ENCODE measurements at regions not wholly inside any gene's neighbourhood (a gene's known extent, or its start where the extent isn't known, plus 50 kb on each side); places are given as distances from the start of the nearest gene placed in this dataset.

- H3K79me1 ChIP-seq (ENCODE audit: low read depth in 1 of 2, low read length in 2 of 2): no peaks in the 10 kb centered on the region
- ATAC-seq (ENCODE audit: low read depth): no peak
- no peak overlapping the region for H3K56ac ChIP-seq (ENCODE audit: extremely low read depth, insufficient read depth, low read length)
- H3K4me3 ChIP-seq (ENCODE audit: insufficient read depth, low read depth, low read length): no peak overlapping the region
- no peak overlapping the region for H3K14ac ChIP-seq (replicated peaks; ENCODE audit: low read depth, low read length)
- no peak overlapping the region for H4K91ac ChIP-seq (ENCODE audit: insufficient read depth, low read depth, low read length)
- H2BK120ac ChIP-seq (ENCODE audit: low read depth, low read length): no peak overlapping the region
- no peak for TF ChIP-seq CHD1 (IDR thresholded peaks at IDR 0.05; ENCODE audit: low read depth, low read length)
- no peak for TF ChIP-seq USF2 (IDR thresholded peaks at IDR 0.05; ENCODE audit: low read depth, low read length)
- TF ChIP-seq RCOR1 (IDR thresholded peaks at IDR 0.05; ENCODE audit: insufficient replicate concordance, low read length): no peak
- TF ChIP-seq MAZ (IDR thresholded peaks at IDR 0.05; ENCODE audit: borderline replicate concordance, low read depth, low read length): no peak
- TF ChIP-seq BHLHE40 (IDR thresholded peaks at IDR 0.05; ENCODE audit: low read depth, low read length): no peak
- no peak for TF ChIP-seq ELK1 (IDR thresholded peaks at IDR 0.05; ENCODE audit: borderline replicate concordance, low read depth, low read length)
- no peak for TF ChIP-seq CEBPB (IDR thresholded peaks at IDR 0.05; ENCODE audit: low read depth, low read length)
- H4K8ac ChIP-seq (ENCODE audit: low read depth in 2 of 2, low read length in 2 of 2): no peak overlapping the region
- intact Hi-C loops (cut with micrococcal nuclease) (no loop called here), in situ Hi-C loops (cut with MboI; ENCODE audit: low sequenced_read_pairs) (no loop called here), dilution Hi-C loops (cut with HindIII; ENCODE audit: low sequenced_read_pairs, unreplicated experiment) (no loop called here)
- H3K4me1 ChIP-seq (ENCODE audit: control insufficient read depth, insufficient read depth, low read length): no peaks in the 10 kb centered on the region
- H3K4me2 ChIP-seq (ENCODE audit: low read depth, low read length): no peak overlapping the region
- no peak overlapping the region for H3K27ac ChIP-seq (ENCODE audit: insufficient read depth, low read length)
- H3K9ac ChIP-seq (ENCODE audit: low read depth, low read length): no peak overlapping the region
- CTCF ChIA-PET: no interaction called here
- POLR2A ChIA-PET (ENCODE audit: unreplicated experiment): no interaction called here
- H2AK9ac ChIP-seq (replicated peaks; ENCODE audit: low read depth, low read length, poor library complexity): no peak overlapping the region
- BruUV-seq (replicated peaks): no TSS peak
- 0 out of 2 replicates have a peak, but pooled peaks cover 1% of the 10 kb centered on the region for H3K9me3 ChIP-seq (ENCODE audit: control insufficient read depth, insufficient read depth, low read length)
- no peaks in the 10 kb centered on the region for H3K9me1 ChIP-seq (ENCODE audit: insufficient read depth, low read length)
- H3K27me3 ChIP-seq (ENCODE audit: control insufficient read depth, insufficient read depth, low read length): no peaks in the 10 kb centered on the region
- no peak overlapping the region for H2AK5ac ChIP-seq (ENCODE audit: low read depth, low read length)
- no peaks in the 10 kb centered on the region for H3K36me3 ChIP-seq (ENCODE audit: control insufficient read depth, insufficient read depth, low read length)
- H4K20me1 ChIP-seq (ENCODE audit: insufficient read depth, low read length): no peaks in the 10 kb centered on the region
- no peak overlapping the region for H2BK20ac ChIP-seq (ENCODE audit: low read depth, low read length)
- H3K4ac ChIP-seq (ENCODE audit: low read depth, low read length): no peak overlapping the region
- no peak overlapping the region for H4K5ac ChIP-seq (ENCODE audit: low read depth, low read length)
- no peak overlapping the region for H2BK15ac ChIP-seq (ENCODE audit: low read depth, low read length)
- H2BK5ac ChIP-seq (ENCODE audit: low read depth, low read length, poor library complexity, severe bottlenecking): no peak overlapping the region
- no peak overlapping the region for H2AFZ ChIP-seq (replicated peaks; ENCODE audit: low read length, poor library complexity)
- peak; percentile 14 for DNase-seq
- H3K23ac ChIP-seq (ENCODE audit: low read depth, low read length): no peak overlapping the region
- H3K18ac ChIP-seq (ENCODE audit: low read depth, low read length): no peak overlapping the region
These were observed 223.5 kb downstream of the UBE2E3 start for GRCh38 chr2:181203916-181204315.
